ENCODE measurements at regions not wholly inside any gene's neighbourhood (a gene's known extent, or its start where the extent isn't known, plus 50 kb on each side); places are given as distances from the start of the nearest gene placed in this dataset.
"Not testable (repeated sequence)": the region's sequence is repeated elsewhere in the genome, so short reads cannot be mapped to it uniquely, and the experiment has no call there.

DNA sequence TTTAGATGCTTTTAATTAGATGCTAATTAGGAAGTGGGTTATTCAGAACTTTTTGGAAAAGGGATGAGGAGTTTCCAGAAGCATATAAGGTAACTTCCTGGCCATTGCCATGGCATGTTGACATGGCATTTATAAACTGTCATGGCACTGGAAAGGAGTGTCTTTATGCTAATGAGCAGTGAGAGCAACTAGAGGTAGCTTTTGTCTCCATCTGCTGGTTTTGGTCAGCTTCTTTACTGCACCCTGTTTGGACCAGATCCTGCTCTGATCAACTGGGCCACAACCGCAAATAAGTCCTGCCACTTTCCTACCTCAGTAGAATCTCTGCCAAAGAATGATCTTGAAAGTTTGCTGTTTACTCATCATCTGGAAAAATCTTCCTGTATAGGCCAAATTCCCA lies 193.6 kb downstream of the FAM72C start:
- not testable (repeated sequence) for H3K9ac ChIP-seq (ENCODE audit: low read depth in 1 of 2, low read length in 2 of 2); H3K36me3 ChIP-seq (ENCODE audit: control insufficient read depth in 2 of 2, insufficient read depth in 2 of 2, low read length in 2 of 2); H3K27me3 ChIP-seq (ENCODE audit: control insufficient read depth in 2 of 2, insufficient read depth in 2 of 2, low read length in 2 of 2); H3K9me3 ChIP-seq (ENCODE audit: control insufficient read depth in 2 of 2, low read length in 2 of 2); H3K4me3 ChIP-seq (ENCODE audit: low read length in 2 of 2); H3K4me1 ChIP-seq (ENCODE audit: control insufficient read depth in 2 of 2, insufficient read depth in 2 of 2, low read length in 2 of 2); H3K27ac ChIP-seq (ENCODE audit: low read depth in 2 of 2, low read length in 2 of 2)

DNA sequence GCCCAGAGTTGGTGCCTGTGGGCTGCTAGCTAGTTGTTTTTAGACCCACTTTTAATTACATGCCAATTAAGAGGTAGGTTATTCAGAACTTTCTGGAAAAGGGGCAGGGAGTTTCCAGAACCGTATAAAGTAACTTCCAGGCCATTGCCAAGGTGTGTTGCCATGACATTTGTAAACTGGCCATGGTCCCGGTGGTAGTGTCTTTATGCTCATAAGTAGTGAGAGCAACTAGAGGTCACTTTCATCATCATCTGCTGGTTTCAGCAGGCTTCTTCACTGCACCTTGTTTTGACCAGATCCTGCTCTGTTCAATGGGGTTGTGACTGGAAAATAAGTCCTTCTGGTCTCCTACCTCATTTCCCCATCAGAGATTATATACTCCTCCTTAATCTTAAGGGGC lies 207.0 kb downstream of the FAM72C start:
- H3K27me3 ChIP-seq (ENCODE audit: control insufficient read depth in 2 of 2, insufficient read depth in 2 of 2, low read length in 2 of 2); H3K4me3 ChIP-seq (ENCODE audit: low read length in 2 of 2); H3K9me3 ChIP-seq (ENCODE audit: control insufficient read depth in 2 of 2, low read length in 2 of 2); H3K27ac ChIP-seq (ENCODE audit: low read depth in 2 of 2, low read length in 2 of 2); H3K36me3 ChIP-seq (ENCODE audit: control insufficient read depth in 2 of 2, insufficient read depth in 2 of 2, low read length in 2 of 2); H3K4me1 ChIP-seq (ENCODE audit: control insufficient read depth in 2 of 2, insufficient read depth in 2 of 2, low read length in 2 of 2); H3K9ac ChIP-seq (ENCODE audit: low read depth in 1 of 2, low read length in 2 of 2): not testable (repeated sequence)

DNA sequence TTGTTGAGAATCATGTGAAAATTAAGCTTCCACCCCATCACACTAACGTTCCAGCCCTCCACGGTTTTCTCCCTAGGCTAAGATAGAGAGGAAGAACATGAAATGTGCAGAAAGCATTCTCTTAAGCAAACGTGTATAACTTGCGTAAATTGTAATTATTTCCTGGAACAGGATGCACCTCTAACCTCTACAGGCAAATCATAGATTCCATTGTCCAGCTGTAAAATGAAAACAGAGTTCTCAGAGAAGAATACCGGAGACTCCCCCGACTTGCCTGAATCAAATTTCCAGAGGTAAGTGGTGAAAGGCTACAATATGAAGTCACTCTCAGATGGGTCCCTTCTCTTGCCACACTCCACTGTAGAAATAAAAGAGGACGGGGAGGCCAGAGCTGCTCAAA lies 211.4 kb downstream of the FAM72C start:
- not testable (repeated sequence) for H3K27ac ChIP-seq (ENCODE audit: low read depth in 2 of 2, low read length in 2 of 2)

DNA sequence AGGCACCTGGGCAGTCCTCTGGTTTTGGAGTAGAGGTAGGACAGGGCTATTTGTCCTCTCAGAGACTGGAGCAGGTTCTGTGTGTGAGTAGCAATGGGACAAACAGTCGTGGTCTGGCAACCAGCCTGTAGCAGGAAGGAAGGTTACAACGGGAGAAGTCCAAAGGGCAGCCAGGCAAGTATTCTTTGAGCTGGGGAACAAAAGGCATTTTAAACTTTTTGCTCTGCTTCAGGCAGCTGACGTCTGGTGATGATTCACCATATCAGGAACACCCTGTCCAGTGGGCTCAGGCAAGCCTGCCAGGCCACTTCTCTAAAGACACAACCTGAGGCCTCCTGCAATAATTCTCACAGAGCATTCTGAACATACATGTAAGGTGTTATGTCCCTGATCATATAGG lies 215.8 kb downstream of the FAM72C start:
- H3K27ac ChIP-seq (ENCODE audit: low read depth in 2 of 2, low read length in 2 of 2); H3K9me3 ChIP-seq (ENCODE audit: control insufficient read depth in 2 of 2, low read length in 2 of 2); H3K4me3 ChIP-seq (ENCODE audit: low read length in 2 of 2); H3K4me1 ChIP-seq (ENCODE audit: control insufficient read depth in 2 of 2, insufficient read depth in 2 of 2, low read length in 2 of 2); H3K9ac ChIP-seq (ENCODE audit: low read depth in 1 of 2, low read length in 2 of 2); H3K36me3 ChIP-seq (ENCODE audit: control insufficient read depth in 2 of 2, insufficient read depth in 2 of 2, low read length in 2 of 2); H3K27me3 ChIP-seq (ENCODE audit: control insufficient read depth in 2 of 2, insufficient read depth in 2 of 2, low read length in 2 of 2): not testable (repeated sequence)

More for the DNA sequence above, 211.4 kb downstream of the FAM72C start:
- H3K36me3 ChIP-seq (ENCODE audit: control insufficient read depth in 2 of 2, insufficient read depth in 2 of 2, low read length in 2 of 2); H3K4me1 ChIP-seq (ENCODE audit: control insufficient read depth in 2 of 2, insufficient read depth in 2 of 2, low read length in 2 of 2); H3K4me3 ChIP-seq (ENCODE audit: low read length in 2 of 2); H3K27me3 ChIP-seq (ENCODE audit: control insufficient read depth in 2 of 2, insufficient read depth in 2 of 2, low read length in 2 of 2); H3K9ac ChIP-seq (ENCODE audit: low read depth in 1 of 2, low read length in 2 of 2); H3K9me3 ChIP-seq (ENCODE audit: control insufficient read depth in 2 of 2, low read length in 2 of 2): not testable (repeated sequence)

DNA sequence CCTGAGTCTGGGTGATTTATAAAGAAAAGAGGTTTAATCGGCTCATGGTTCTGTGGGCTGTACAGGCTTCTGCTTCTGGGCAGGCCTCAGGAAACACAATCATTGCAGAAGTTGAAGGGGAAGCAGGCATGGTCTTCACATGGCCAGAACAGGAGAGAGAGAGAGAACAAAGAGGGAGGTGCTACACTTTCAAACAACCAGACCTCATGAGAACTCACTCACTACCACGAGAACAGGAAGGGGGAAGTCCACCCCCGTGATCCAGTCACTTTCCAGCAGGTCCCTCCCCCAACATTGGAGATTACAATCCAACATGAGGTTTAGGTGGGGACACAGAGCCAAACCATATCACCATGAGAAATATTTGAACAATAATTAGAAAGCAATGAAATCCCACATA lies 222.9 kb downstream of the FAM72C start:
- Histone ChIP-seq H3K27ac (ENCODE audit: low read depth in 2 of 2, low read length in 2 of 2) (no peak overlapping the region), H3K36me3 (ENCODE audit: control insufficient read depth in 2 of 2, insufficient read depth in 2 of 2, low read length in 2 of 2) (no peaks in the 10 kb centered on the region), H3K9me3 (ENCODE audit: control insufficient read depth in 2 of 2, low read length in 2 of 2) (no peaks in the 10 kb centered on the region), H3K9ac (ENCODE audit: low read depth in 1 of 2, low read length in 2 of 2) (no peak overlapping the region), H3K4me1 (ENCODE audit: control insufficient read depth in 2 of 2, insufficient read depth in 2 of 2, low read length in 2 of 2) (no peaks in the 10 kb centered on the region), H3K4me3 (ENCODE audit: low read length in 2 of 2) (no peak overlapping the region), H3K27me3 (ENCODE audit: control insufficient read depth in 2 of 2, insufficient read depth in 2 of 2, low read length in 2 of 2) (no peaks in the 10 kb centered on the region)

DNA sequence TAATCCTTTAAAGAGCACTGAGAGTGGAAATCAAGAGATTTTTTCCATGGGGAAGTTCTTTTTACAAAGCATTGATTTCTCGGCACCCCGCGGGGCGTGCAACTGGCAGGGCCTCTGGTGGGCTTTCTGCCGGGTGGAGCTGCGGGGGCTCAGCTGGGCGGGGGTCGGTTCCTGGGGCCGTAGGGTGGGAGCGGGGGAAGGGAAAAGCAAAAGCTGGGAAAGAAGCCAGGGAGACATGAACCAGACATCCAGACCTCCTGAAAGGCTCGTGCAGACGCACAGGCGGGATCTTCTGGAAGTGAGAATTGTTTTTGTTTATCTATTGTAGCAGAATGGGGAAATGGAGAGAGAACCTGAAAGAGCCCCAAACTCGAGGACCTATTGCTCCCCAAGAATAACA lies 235.2 kb downstream of the FAM72C start:
- Histone ChIP-seq H3K27ac (ENCODE audit: low read depth in 2 of 2, low read length in 2 of 2) (peak overlapping the region in 1 of 2 donors; percentile 61), H3K9me3 (ENCODE audit: control insufficient read depth in 2 of 2, low read length in 2 of 2) (no peaks in the 10 kb centered on the region), H3K4me3 (ENCODE audit: low read length in 2 of 2) (peak overlapping the region; percentile 31 to 45), H3K9ac (ENCODE audit: low read depth in 1 of 2, low read length in 2 of 2) (peak overlapping the region in 1 of 2 donors; percentile 57), H3K36me3 (ENCODE audit: control insufficient read depth in 2 of 2, insufficient read depth in 2 of 2, low read length in 2 of 2) (no peaks in the 10 kb centered on the region), H3K4me1 (ENCODE audit: control insufficient read depth in 2 of 2, insufficient read depth in 2 of 2, low read length in 2 of 2) (no peaks in the 10 kb centered on the region), H3K27me3 (ENCODE audit: control insufficient read depth in 2 of 2, insufficient read depth in 2 of 2, low read length in 2 of 2) (no peaks in the 10 kb centered on the region)

DNA sequence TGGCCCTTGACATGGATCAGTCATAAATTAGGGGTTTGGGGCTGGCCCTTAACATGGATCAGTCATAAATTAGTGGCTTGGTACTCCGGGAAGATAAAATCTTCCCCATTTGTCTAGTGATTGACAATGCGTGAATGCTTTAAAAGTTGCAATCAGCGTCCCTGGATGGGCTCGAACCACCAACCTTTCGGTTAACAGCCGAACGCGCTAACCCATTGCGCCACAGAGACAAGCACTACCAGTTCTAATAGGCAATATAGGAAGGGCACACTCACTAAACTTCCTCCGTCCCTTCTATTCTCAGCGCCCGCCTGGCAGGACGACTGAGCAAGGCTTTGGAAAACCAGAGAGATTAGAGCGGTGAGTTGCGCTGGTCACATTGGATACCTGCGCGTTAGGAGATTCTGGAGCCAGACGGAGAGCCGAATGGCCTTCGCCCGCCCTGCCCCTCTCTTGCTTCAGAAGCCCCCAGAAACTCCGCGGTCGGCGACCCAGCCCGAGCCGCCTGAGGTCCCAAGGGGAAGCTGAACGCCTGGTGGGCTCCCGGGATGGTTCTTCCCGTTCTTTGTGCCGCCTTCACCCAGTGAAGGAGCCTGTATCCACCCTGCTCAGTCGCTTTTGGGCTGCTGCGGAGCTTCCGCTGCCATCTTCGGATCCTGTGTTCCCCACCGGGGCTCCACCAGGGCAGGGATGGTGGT lies 235.9 kb downstream of the FAM72C start:
- H3K4me1 ChIP-seq (ENCODE audit: control insufficient read depth in 2 of 2, insufficient read depth in 2 of 2, low read length in 2 of 2) = no peaks in the 10 kb centered on the region
- H3K9ac ChIP-seq (ENCODE audit: low read depth in 1 of 2, low read length in 2 of 2) = peak overlapping the region; percentile 24 to 57
- H3K27me3 ChIP-seq (ENCODE audit: control insufficient read depth in 2 of 2, insufficient read depth in 2 of 2, low read length in 2 of 2) = no peaks in the 10 kb centered on the region
- peak overlapping the region in 1 of 2 donors; percentile 61 for H3K27ac ChIP-seq (ENCODE audit: low read depth in 2 of 2, low read length in 2 of 2)
- no peaks in the 10 kb centered on the region for H3K36me3 ChIP-seq (ENCODE audit: control insufficient read depth in 2 of 2, insufficient read depth in 2 of 2, low read length in 2 of 2)
- peak overlapping the region; percentile 31 to 45 for H3K4me3 ChIP-seq (ENCODE audit: low read length in 2 of 2)
- H3K9me3 ChIP-seq (ENCODE audit: control insufficient read depth in 2 of 2, low read length in 2 of 2) = no peaks in the 10 kb centered on the region

DNA sequence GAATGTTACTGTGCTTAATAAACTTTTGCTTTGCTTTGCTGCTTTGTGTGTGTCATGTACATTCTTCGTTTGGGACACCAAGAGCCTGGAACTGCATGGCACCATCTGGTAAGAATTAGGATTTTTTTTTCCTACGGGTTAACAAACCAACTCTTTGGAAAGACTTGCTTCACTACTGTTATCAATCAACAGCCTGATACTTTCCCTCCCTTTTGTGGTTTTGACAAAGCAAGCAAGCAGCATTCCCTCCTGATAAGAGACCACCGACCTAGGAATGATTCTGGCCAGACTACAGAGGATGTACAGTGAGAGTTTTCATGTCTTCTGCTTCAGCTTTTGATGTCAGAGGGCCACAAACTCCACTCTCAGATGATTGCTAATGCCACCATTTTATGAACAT lies 237.5 kb downstream of the FAM72C start:
- H3K36me3 ChIP-seq (ENCODE audit: control insufficient read depth in 2 of 2, insufficient read depth in 2 of 2, low read length in 2 of 2); H3K9ac ChIP-seq (ENCODE audit: low read depth in 1 of 2, low read length in 2 of 2); H3K27ac ChIP-seq (ENCODE audit: low read depth in 2 of 2, low read length in 2 of 2); H3K27me3 ChIP-seq (ENCODE audit: control insufficient read depth in 2 of 2, insufficient read depth in 2 of 2, low read length in 2 of 2); H3K4me3 ChIP-seq (ENCODE audit: low read length in 2 of 2); H3K9me3 ChIP-seq (ENCODE audit: control insufficient read depth in 2 of 2, low read length in 2 of 2); H3K4me1 ChIP-seq (ENCODE audit: control insufficient read depth in 2 of 2, insufficient read depth in 2 of 2, low read length in 2 of 2): not testable (repeated sequence)

DNA sequence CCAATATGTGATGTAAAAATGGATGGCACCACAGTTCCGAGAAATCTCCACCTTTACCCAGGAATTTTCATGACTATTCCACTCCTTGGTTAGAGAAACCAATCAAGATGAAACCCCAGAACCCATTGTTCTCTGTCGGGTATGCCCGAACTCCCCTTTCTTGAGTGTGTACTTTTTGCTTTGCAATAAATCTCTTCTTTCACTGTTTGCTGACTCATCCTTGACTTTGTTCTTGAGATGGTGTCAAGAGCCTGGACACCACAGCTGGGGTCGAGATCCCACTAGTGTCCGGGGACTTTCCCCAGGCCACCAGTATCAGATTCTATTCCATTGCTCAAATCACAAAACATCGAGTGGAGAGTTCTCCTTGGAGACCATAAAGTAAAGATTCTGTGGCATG lies 240.9 kb downstream of the FAM72C start:
- not testable (repeated sequence) for H3K4me3 ChIP-seq (ENCODE audit: low read length in 2 of 2); H3K9me3 ChIP-seq (ENCODE audit: control insufficient read depth in 2 of 2, low read length in 2 of 2); H3K9ac ChIP-seq (ENCODE audit: low read depth in 1 of 2, low read length in 2 of 2); H3K27ac ChIP-seq (ENCODE audit: low read depth in 2 of 2, low read length in 2 of 2); H3K36me3 ChIP-seq (ENCODE audit: control insufficient read depth in 2 of 2, insufficient read depth in 2 of 2, low read length in 2 of 2); H3K27me3 ChIP-seq (ENCODE audit: control insufficient read depth in 2 of 2, insufficient read depth in 2 of 2, low read length in 2 of 2); H3K4me1 ChIP-seq (ENCODE audit: control insufficient read depth in 2 of 2, insufficient read depth in 2 of 2, low read length in 2 of 2)

DNA sequence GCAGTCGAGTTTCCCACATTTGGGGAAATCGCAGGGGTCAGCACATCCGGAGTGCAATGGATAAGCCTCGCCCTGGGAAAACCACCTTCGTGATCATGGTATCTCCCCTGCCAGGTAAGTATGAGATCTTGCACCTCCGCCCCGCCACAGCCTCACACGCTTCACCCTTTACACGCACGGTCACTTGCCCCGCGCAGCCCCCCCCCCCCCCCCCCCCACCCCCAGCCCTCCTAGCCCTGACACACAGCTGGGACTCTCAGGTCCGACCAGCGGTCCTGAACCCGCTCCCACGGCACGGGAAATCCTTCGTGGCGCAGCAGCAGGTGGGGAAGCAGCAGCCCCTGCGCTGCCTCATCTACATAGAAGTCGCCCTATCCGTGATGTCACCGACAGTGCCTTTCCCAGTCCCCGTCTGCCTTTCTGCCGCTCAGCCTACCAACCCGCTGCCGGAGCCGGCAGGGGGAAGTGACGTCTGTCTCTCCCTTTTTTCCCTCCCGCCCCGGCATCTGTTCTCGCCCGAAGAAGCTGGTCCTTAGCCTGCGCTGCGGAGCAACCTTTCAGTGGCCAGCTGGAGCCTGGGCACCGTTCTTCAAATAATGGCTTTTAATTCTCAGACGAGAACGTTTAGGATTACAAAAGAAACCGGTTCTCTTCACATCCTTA lies 242.2 kb downstream of the FAM72C start:
- H3K27me3 ChIP-seq (ENCODE audit: control insufficient read depth in 2 of 2, insufficient read depth in 2 of 2, low read length in 2 of 2); H3K9me3 ChIP-seq (ENCODE audit: control insufficient read depth in 2 of 2, low read length in 2 of 2); H3K4me3 ChIP-seq (ENCODE audit: low read length in 2 of 2); H3K4me1 ChIP-seq (ENCODE audit: control insufficient read depth in 2 of 2, insufficient read depth in 2 of 2, low read length in 2 of 2); H3K36me3 ChIP-seq (ENCODE audit: control insufficient read depth in 2 of 2, insufficient read depth in 2 of 2, low read length in 2 of 2); H3K27ac ChIP-seq (ENCODE audit: low read depth in 2 of 2, low read length in 2 of 2); H3K9ac ChIP-seq (ENCODE audit: low read depth in 1 of 2, low read length in 2 of 2): not testable (repeated sequence)
